ENCODE measurements at regions not wholly inside any gene's neighbourhood (a gene's known extent, or its start where the extent isn't known, plus 50 kb on each side); places are given as distances from the start of the nearest gene placed in this dataset.
"Not testable (repeated sequence)": the region's sequence is repeated elsewhere in the genome, so short reads cannot be mapped to it uniquely, and the experiment has no call there.

DNA sequence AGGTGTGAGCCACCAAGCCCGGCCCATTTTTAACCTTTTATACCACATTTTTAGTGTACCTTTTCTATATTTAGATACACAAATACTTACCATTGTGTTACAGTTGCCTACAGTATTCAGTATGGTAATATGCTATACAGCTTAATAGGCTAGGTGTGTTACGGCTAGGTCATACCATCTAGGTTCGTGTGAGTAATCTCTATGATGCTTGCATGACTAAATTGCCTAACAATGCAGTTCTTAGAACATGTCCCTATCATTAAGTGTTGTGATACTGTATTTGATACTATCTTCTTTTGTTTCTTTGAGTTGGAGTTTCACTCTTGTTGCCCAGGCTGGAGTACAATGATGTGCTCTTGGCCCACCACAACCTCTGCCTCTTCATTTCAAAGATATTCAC, 387.7 kb upstream of the SASH1 start:
- Histone ChIP-seq H3K27me3 (replicated peaks; ENCODE audit: control insufficient read depth, insufficient read depth, low read length) (no peaks in the 10 kb centered on the region), H3K4me3 (replicated peaks; ENCODE audit: low read depth, low read length) (no peak overlapping the region), H3K36me3 (ENCODE audit: control insufficient read depth, insufficient read depth, low read length) (no peaks in the 10 kb centered on the region)
- TF ChIP-seq, protein P1, sequence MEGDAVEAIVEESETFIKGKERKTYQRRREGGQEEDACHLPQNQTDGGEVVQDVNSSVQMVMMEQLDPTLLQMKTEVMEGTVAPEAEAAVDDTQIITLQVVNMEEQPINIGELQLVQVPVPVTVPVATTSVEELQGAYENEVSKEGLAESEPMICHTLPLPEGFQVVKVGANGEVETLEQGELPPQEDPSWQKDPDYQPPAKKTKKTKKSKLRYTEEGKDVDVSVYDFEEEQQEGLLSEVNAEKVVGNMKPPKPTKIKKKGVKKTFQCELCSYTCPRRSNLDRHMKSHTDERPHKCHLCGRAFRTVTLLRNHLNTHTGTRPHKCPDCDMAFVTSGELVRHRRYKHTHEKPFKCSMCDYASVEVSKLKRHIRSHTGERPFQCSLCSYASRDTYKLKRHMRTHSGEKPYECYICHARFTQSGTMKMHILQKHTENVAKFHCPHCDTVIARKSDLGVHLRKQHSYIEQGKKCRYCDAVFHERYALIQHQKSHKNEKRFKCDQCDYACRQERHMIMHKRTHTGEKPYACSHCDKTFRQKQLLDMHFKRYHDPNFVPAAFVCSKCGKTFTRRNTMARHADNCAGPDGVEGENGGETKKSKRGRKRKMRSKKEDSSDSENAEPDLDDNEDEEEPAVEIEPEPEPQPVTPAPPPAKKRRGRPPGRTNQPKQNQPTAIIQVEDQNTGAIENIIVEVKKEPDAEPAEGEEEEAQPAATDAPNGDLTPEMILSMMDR (IDR thresholded peaks at IDR 0.05; ENCODE audit: insufficient read depth, low read length, poor library complexity, severe bottlenecking) = no peak
- DNase-seq (ENCODE audit: extremely low read depth, insufficient read length) = no peak

DNA sequence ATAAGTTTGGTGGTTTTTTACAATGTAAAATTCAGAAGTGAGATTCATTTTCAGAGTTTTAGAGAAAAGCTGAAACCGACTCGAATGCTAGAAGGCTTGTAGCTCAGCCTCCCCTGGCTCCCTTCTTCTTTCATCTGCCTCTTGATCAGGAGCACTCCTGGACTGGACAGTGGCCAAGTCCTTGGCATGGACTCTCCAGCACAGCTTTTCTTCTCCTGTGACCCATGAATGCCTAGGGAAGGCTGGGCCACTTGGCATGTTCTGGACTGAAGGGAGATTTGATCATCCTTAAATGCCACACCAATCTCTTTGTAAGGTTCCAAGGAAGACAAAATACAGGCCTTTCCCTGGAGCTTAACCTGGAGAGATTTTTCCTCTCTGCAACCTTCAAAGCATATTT, 384.0 kb upstream of the SASH1 start:
- H3K27me3 ChIP-seq (replicated peaks; ENCODE audit: control insufficient read depth, insufficient read depth, low read length) = no peaks in the 10 kb centered on the region
- TF ChIP-seq, protein P1 (IDR thresholded peaks at IDR 0.05; ENCODE audit: insufficient read depth, low read length, poor library complexity, severe bottlenecking) = no peak
- no peak for DNase-seq (ENCODE audit: extremely low read depth, insufficient read length)
- no peaks in the 10 kb centered on the region for H3K36me3 ChIP-seq (ENCODE audit: control insufficient read depth, insufficient read depth, low read length)
- H3K4me3 ChIP-seq (replicated peaks; ENCODE audit: low read depth, low read length) = no peak overlapping the region

DNA sequence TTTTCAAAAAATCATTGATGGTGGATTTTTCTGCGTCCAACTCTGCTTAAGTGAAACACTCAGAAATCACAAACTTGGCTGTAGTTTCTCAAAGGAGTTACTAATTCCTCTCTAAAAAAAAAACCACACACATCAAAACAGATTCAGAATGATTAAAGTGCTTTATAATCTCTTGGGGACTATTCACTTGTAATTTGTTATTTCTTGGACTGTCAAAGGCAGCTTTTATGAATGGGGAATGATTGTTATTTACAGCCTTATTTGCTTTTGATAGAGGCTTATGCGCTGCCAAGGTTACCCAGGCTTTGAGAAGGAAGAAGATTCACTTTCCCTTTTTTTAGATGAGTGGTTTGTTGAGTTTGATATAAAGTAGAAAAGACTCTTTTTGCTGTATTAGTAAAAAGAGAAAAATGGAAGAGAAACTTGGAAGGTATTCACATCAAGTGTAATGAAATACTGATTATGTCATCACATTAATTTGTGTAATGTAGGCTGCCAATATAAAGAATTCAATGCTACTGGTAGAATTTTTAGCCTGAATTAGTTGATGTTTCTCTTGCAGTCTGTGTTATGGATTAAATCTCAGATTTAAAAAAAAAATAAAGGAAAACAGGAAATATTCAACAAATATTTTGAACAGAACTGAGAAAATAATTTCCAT, 381.0 kb upstream of the SASH1 start:
- DNase-seq (ENCODE audit: extremely low read depth, insufficient read length) = no peak
- TF ChIP-seq, protein P1 (IDR thresholded peaks at IDR 0.05; ENCODE audit: insufficient read depth, low read length, poor library complexity, severe bottlenecking) = no peak
- H3K27me3 ChIP-seq (replicated peaks; ENCODE audit: control insufficient read depth, insufficient read depth, low read length) = no peaks in the 10 kb centered on the region
- H3K4me3 ChIP-seq (replicated peaks; ENCODE audit: low read depth, low read length) = no peak overlapping the region
- H3K36me3 ChIP-seq (ENCODE audit: control insufficient read depth, insufficient read depth, low read length) = no peaks in the 10 kb centered on the region

DNA sequence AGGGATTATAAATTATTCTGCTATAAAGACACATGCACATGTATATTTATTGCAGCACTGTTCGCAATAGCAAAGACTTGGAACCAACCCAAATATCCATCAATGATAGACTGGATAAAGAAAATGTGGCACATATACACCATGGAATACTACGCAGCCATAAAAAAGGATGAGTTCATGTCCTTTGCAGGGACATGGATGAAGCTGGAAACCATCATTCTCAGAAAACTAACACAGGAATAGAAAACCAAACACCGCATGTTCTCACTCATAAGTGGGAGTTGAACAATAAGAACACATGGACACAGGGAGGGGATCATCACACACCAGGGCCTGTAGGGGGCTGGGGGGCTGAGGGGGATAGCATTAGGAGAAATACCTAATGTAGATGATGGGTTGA, 377.2 kb upstream of the SASH1 start:
- not testable (repeated sequence) for H3K27me3 ChIP-seq (replicated peaks; ENCODE audit: control insufficient read depth, insufficient read depth, low read length); H3K4me3 ChIP-seq (replicated peaks; ENCODE audit: low read depth, low read length); DNase-seq (ENCODE audit: extremely low read depth, insufficient read length); H3K36me3 ChIP-seq (ENCODE audit: control insufficient read depth, insufficient read depth, low read length)

DNA sequence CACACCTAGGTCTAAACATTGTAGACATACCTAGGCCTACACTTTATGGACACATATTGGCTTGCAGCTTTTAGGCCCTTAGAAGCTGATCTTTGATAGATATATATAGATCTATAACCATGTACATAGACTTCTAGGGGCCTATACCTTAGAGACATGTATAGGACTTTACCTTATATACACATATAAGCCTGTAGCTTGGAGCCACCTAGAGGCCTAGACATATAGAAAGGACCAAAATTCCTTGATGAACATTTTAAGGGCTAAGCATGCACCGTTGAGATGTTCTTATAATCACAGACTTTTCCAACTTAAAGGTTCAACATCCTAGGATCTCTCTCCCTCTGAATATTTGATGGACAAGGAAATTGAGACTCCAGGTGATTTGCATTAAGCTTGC, 371.7 kb upstream of the SASH1 start:
- TF ChIP-seq, protein P1 (IDR thresholded peaks at IDR 0.05; ENCODE audit: insufficient read depth, low read length, poor library complexity, severe bottlenecking) = peak; percentile 18
- no peaks in the 10 kb centered on the region for H3K36me3 ChIP-seq (ENCODE audit: control insufficient read depth, insufficient read depth, low read length)
- H3K4me3 ChIP-seq (replicated peaks; ENCODE audit: low read depth, low read length) = no peak overlapping the region
- no peaks in the 10 kb centered on the region for H3K27me3 ChIP-seq (replicated peaks; ENCODE audit: control insufficient read depth, insufficient read depth, low read length)
- no peak for DNase-seq (ENCODE audit: extremely low read depth, insufficient read length)

DNA sequence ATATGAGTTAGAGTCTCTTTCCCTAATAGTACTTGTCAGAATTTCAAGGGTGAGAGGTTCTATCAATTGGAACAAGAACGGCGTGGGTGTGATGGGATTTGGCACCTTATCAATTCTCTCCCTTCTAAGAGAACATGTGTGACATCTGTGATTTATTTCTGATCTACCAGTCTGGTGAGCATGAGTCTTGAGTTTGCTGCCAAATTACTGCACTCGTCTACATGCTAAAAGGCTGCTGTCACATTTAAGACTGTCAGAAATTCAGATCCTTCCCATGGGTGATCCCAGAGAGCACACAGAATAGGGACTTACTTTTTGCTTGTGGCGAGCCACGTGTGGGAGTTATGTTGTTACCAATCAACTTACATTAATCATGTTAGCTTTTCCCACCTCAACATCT, 370.2 kb upstream of the SASH1 start:
- TF ChIP-seq, protein P1 (IDR thresholded peaks at IDR 0.05; ENCODE audit: insufficient read depth, low read length, poor library complexity, severe bottlenecking) = no peak
- no peaks in the 10 kb centered on the region for H3K36me3 ChIP-seq (ENCODE audit: control insufficient read depth, insufficient read depth, low read length)
- H3K27me3 ChIP-seq (replicated peaks; ENCODE audit: control insufficient read depth, insufficient read depth, low read length) = no peaks in the 10 kb centered on the region
- no peak for DNase-seq (ENCODE audit: extremely low read depth, insufficient read length)
- no peak overlapping the region for H3K4me3 ChIP-seq (replicated peaks; ENCODE audit: low read depth, low read length)

All from GM06990 (cell line).